ENCODE measurements at regions not wholly inside any gene's neighbourhood (a gene's known extent, or its start where the extent isn't known, plus 50 kb on each side); places are given as distances from the start of the nearest gene placed in this dataset.
"Not testable (repeated sequence)": the region's sequence is repeated elsewhere in the genome, so short reads cannot be mapped to it uniquely, and the experiment has no call there.

DNA sequence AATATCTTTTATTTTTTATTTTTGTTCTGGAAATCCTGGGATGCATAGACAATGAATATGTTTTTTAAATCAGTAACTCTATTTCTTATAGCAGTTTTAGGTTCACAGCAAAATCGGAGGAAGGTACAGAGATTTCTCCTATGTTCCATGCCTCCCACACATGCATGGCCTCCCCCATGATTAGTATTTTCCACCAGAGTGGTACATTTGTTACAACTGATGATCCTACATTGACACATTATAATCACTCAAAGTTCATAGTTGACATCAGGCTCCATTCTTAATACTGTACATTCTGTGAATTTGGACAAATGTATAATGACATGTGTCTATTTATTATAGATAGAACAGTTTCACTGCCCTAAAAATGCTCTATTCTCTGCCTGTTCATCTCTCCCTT, 99.0 kb upstream of the THOC3 start:
- DNase-seq; H3K4me3 ChIP-seq; H3K9ac ChIP-seq (ENCODE audit: insufficient read depth in 1 of 2, low read length in 2 of 2); H3K4me1 ChIP-seq (ENCODE audit: control insufficient read depth in 5 of 5, insufficient read depth in 5 of 5, low read length in 5 of 5); H3K27me3 ChIP-seq (ENCODE audit: control insufficient read depth in 3 of 3, insufficient read depth in 3 of 3, low read length in 2 of 3); H3K36me3 ChIP-seq (ENCODE audit: control insufficient read depth in 4 of 4, insufficient read depth in 4 of 4, low read length in 4 of 4); H3K9me3 ChIP-seq (ENCODE audit: control insufficient read depth in 4 of 4, insufficient read depth in 3 of 4, low read length in 3 of 4); H3K27ac ChIP-seq (ENCODE audit: low read depth in 1 of 2, low read length in 1 of 2); ATAC-seq (ENCODE audit: insufficient read depth, low FRiP score): not testable (repeated sequence)
- 83 to 93% methylated on average over 1 of the region's 1 CpG for WGBS, 2 donors

DNA sequence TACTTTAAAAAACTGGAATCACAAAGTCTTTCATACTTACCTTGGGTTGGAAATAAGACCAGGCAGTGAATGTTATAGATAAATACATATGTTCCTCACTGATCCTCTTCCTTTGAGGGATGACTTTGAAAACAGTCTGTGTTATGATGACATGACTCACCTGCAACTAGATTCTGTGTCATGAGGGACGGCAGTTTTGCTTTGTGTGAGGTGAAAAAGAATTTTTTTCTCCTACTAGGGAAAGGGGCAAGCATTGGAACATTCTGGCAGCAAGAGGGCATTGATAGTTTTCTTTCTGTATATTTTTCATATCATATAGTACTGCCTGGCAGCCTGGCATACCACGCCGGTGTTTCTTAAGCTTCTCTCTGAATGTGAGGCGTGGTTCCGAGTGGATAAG, 99.8 kb upstream of the THOC3 start:
- not testable (repeated sequence) for DNase-seq; H3K4me1 ChIP-seq (ENCODE audit: control insufficient read depth in 5 of 5, insufficient read depth in 5 of 5, low read length in 5 of 5); H3K36me3 ChIP-seq (ENCODE audit: control insufficient read depth in 4 of 4, insufficient read depth in 4 of 4, low read length in 4 of 4); ATAC-seq (ENCODE audit: insufficient read depth, low FRiP score); H3K4me3 ChIP-seq; H3K27me3 ChIP-seq (ENCODE audit: control insufficient read depth in 3 of 3, insufficient read depth in 3 of 3, low read length in 2 of 3); H3K9me3 ChIP-seq (ENCODE audit: control insufficient read depth in 4 of 4, insufficient read depth in 3 of 4, low read length in 3 of 4); H3K9ac ChIP-seq (ENCODE audit: insufficient read depth in 1 of 2, low read length in 2 of 2); H3K27ac ChIP-seq (ENCODE audit: low read depth in 1 of 2, low read length in 1 of 2)
- WGBS, 2 donors: 80 to 98% methylated on average over 5 of the region's 5 CpGs

DNA sequence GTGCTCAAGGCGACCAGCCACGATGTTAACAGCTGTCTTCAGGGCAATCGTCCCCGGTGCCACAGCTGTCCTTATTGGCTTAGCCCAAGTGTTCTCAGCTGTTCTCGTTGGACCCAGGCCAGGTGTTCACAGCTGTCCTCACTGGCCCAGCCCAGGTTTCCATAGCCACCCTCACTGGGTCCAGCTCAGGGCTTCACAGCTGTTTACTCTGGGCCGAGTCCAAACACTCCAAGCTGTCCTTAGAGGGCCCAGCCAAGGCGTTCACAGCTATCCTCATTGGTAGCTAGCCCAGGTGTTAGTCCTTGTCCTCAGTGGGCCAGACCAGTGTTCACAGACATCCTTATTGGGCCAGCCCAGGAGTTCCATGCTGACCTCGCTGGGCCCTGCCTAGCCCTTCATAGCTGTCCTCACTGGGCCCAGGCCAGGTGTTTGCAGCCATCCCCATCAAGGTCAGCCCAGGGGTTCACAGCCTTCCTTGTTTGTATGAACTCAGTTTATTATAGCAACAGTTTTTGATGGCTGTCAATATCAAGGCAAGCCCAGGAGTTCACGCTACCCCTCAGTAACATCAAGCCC, 106.0 kb upstream of the THOC3 start:
- H3K4me3 ChIP-seq; H3K27ac ChIP-seq (ENCODE audit: low read depth in 1 of 2, low read length in 1 of 2); H3K27me3 ChIP-seq (ENCODE audit: control insufficient read depth in 3 of 3, insufficient read depth in 3 of 3, low read length in 2 of 3); H3K9ac ChIP-seq (ENCODE audit: insufficient read depth in 1 of 2, low read length in 2 of 2); ATAC-seq (ENCODE audit: insufficient read depth, low FRiP score); H3K36me3 ChIP-seq (ENCODE audit: control insufficient read depth in 4 of 4, insufficient read depth in 4 of 4, low read length in 4 of 4); H3K4me1 ChIP-seq (ENCODE audit: control insufficient read depth in 5 of 5, insufficient read depth in 5 of 5, low read length in 5 of 5); H3K9me3 ChIP-seq (ENCODE audit: control insufficient read depth in 4 of 4, insufficient read depth in 3 of 4, low read length in 3 of 4): not testable (repeated sequence)
- 61 to 76% methylated on average over 3 to 4 of the region's 9 CpGs for WGBS, 2 donors
- DNase-seq: peak in 2 of 3 donors; percentile 0 to 4

DNA sequence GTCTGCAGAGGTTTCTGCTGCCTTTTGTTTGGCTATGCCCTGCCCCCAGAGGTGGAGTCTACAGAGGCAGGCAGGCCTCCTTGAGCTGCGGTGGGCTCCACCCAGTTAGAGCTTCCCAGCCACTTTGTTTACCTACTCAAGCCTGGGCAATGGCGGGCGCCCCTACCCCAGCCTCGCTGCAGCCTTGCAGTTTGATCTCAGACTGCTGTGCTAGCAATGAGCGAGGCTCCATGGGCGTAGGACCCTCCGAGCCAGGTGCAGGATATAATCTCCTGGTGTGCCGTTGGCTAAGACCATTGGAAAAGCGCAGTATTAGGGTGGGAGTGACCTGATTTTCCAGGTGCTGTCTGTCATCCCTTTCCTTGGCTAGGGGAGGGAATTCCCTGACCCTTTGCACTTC, 115.6 kb upstream of the THOC3 start:
- DNase-seq: not testable (repeated sequence)
- 91 to 98% methylated on average over 7 to 8 of the region's 9 CpGs for WGBS, 2 donors

DNA sequence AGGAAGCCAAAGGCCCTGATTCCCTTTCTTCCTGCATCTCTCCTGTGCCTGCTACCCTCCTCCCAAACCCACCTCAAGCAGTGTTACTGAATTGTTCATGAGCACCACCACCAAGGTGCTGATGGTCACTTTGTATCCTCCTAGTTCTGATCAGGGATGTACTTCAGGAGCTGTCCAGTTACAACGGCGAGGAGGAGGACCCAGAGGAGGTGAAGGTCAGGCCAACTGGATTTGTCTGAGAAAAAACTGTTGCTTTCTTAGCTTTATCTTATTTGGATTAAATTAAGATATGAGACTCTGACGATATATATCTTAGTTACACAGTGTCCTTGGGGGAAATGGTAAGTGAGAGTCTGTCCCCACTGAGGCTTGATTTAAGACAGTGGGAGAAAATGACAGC, 135.0 kb upstream of the THOC3 start:
- H3K36me3 ChIP-seq (ENCODE audit: control insufficient read depth in 4 of 4, insufficient read depth in 4 of 4, low read length in 4 of 4); H3K27ac ChIP-seq (ENCODE audit: low read depth in 1 of 2, low read length in 1 of 2); H3K9ac ChIP-seq (ENCODE audit: insufficient read depth in 1 of 2, low read length in 2 of 2); ATAC-seq (ENCODE audit: insufficient read depth, low FRiP score); H3K27me3 ChIP-seq (ENCODE audit: control insufficient read depth in 3 of 3, insufficient read depth in 3 of 3, low read length in 2 of 3); H3K9me3 ChIP-seq (ENCODE audit: control insufficient read depth in 4 of 4, insufficient read depth in 3 of 4, low read length in 3 of 4); DNase-seq; H3K4me1 ChIP-seq (ENCODE audit: control insufficient read depth in 5 of 5, insufficient read depth in 5 of 5, low read length in 5 of 5); H3K4me3 ChIP-seq: not testable (repeated sequence)
- WGBS, 2 donors: 69 to 79% methylated on average over 3 of the region's 3 CpGs

More for the DNA sequence above, 115.6 kb upstream of the THOC3 start:
- H3K36me3 ChIP-seq (ENCODE audit: control insufficient read depth in 4 of 4, insufficient read depth in 4 of 4, low read length in 4 of 4); H3K9ac ChIP-seq (ENCODE audit: insufficient read depth in 1 of 2, low read length in 2 of 2); ATAC-seq (ENCODE audit: insufficient read depth, low FRiP score); H3K9me3 ChIP-seq (ENCODE audit: control insufficient read depth in 4 of 4, insufficient read depth in 3 of 4, low read length in 3 of 4); H3K4me3 ChIP-seq; H3K27ac ChIP-seq (ENCODE audit: low read depth in 1 of 2, low read length in 1 of 2); H3K27me3 ChIP-seq (ENCODE audit: control insufficient read depth in 3 of 3, insufficient read depth in 3 of 3, low read length in 2 of 3); H3K4me1 ChIP-seq (ENCODE audit: control insufficient read depth in 5 of 5, insufficient read depth in 5 of 5, low read length in 5 of 5): not testable (repeated sequence)

DNA sequence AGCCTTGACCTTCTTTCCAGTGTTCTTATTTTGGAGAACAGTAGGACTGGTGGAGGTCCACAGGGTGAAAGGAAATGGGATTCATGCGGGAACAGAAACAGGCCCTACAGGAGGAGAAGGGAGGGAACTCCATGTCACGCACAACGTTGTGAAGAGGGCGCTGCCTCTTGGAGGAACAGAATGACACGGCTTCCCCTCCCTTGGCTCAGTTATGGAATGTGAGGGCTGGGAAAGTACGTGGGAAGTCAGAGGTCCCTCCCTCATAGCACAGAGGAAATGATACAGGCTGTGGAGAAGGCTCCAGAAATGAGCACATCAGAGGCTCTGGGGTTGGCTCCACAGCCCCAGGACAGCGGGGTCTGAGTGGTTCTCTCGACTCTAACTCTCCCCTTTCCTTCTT, 125.3 kb upstream of the SIMC1 start:
- not testable (repeated sequence) for H3K9me3 ChIP-seq (ENCODE audit: control insufficient read depth in 4 of 4, insufficient read depth in 3 of 4, low read length in 3 of 4); DNase-seq; H3K4me1 ChIP-seq (ENCODE audit: control insufficient read depth in 5 of 5, insufficient read depth in 5 of 5, low read length in 5 of 5); H3K27me3 ChIP-seq (ENCODE audit: control insufficient read depth in 3 of 3, insufficient read depth in 3 of 3, low read length in 2 of 3); H3K27ac ChIP-seq (ENCODE audit: low read depth in 1 of 2, low read length in 1 of 2); H3K9ac ChIP-seq (ENCODE audit: insufficient read depth in 1 of 2, low read length in 2 of 2); H3K4me3 ChIP-seq; H3K36me3 ChIP-seq (ENCODE audit: control insufficient read depth in 4 of 4, insufficient read depth in 4 of 4, low read length in 4 of 4); ATAC-seq (ENCODE audit: insufficient read depth, low FRiP score)
- no CpG with 5 or more reads among the region's 8 CpGs for WGBS, 2 donors

DNA sequence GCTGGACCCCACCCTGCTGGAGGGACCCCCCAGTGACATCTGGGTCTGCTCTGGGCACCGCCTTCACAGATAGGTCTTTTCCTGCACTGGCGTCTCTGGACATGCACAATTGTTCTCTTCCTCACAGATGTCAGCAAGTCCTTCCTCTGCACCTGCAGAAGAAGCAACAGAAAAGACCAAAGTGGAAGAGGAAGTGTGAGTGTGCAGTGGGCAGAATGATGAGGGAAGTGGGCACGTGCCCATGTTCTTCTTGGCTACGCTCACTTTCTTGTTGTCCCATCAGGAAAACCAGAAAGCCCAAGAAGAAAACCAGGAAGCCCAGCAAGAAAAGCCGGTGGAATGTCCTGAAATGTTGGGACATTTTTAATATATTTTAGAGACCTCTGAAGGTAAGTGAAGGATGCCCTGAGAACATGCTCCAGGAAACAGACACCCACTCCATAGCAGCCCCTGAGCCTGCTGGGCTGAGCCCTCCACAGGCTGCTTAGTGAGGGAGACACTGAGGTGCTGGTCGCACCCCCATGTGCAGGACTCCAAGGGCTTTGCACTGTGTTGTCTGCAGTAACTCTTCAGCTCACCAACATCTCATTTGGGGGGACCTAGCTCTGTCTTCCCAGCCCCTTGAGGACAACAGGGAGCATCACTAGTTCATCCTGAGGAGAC, 124.4 kb upstream of the SIMC1 start:
- not testable (repeated sequence) for H3K9ac ChIP-seq (ENCODE audit: insufficient read depth in 1 of 2, low read length in 2 of 2)

DNA sequence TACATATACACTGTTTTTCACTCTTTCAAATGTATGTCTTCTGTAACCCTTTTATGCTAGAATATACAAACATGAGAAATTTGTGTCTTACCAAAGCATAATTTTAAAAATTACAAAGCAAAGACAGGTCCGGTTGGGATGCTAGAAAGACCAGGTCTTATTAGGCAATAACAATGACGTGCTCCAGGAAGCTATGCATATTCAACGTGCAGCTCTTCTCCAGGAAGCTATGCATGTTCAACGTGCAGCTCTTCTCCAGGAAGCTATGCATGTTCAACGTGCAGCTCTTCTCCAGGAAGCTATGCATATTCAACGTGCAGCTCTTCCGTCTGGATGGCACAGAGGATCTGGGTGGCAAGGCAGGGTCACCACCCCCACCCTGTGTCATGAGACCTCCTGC, 123.4 kb upstream of the SIMC1 start:
- ATAC-seq (ENCODE audit: insufficient read depth, low FRiP score); H3K4me1 ChIP-seq (ENCODE audit: control insufficient read depth in 5 of 5, insufficient read depth in 5 of 5, low read length in 5 of 5): not testable (repeated sequence)

More for the DNA sequence above, 124.4 kb upstream of the SIMC1 start:
- H3K4me1 ChIP-seq (ENCODE audit: control insufficient read depth in 5 of 5, insufficient read depth in 5 of 5, low read length in 5 of 5); DNase-seq; ATAC-seq (ENCODE audit: insufficient read depth, low FRiP score); H3K9me3 ChIP-seq (ENCODE audit: control insufficient read depth in 4 of 4, insufficient read depth in 3 of 4, low read length in 3 of 4); H3K36me3 ChIP-seq (ENCODE audit: control insufficient read depth in 4 of 4, insufficient read depth in 4 of 4, low read length in 4 of 4); H3K27me3 ChIP-seq (ENCODE audit: control insufficient read depth in 3 of 3, insufficient read depth in 3 of 3, low read length in 2 of 3); H3K27ac ChIP-seq (ENCODE audit: low read depth in 1 of 2, low read length in 1 of 2); H3K4me3 ChIP-seq: not testable (repeated sequence)
- 29 to 40% methylated on average over 1 of the region's 6 CpGs for WGBS, 2 donors

More for the DNA sequence above, 123.4 kb upstream of the SIMC1 start:
- not testable (repeated sequence) for DNase-seq; H3K36me3 ChIP-seq (ENCODE audit: control insufficient read depth in 4 of 4, insufficient read depth in 4 of 4, low read length in 4 of 4); H3K27ac ChIP-seq (ENCODE audit: low read depth in 1 of 2, low read length in 1 of 2); H3K27me3 ChIP-seq (ENCODE audit: control insufficient read depth in 3 of 3, insufficient read depth in 3 of 3, low read length in 2 of 3); H3K4me3 ChIP-seq; H3K9ac ChIP-seq (ENCODE audit: insufficient read depth in 1 of 2, low read length in 2 of 2); H3K9me3 ChIP-seq (ENCODE audit: control insufficient read depth in 4 of 4, insufficient read depth in 3 of 4, low read length in 3 of 4)
- 55 to 59% methylated on average over 4 of the region's 7 CpGs for WGBS, 2 donors

Measured in lung (tissue), 9 donors.